HL-60 (cell line): ENCODE measurements at regions not wholly inside any gene's neighbourhood (a gene's known extent, or its start where the extent isn't known, plus 50 kb on each side); places are given as distances from the start of the nearest gene placed in this dataset.

Source experiments
- DNase-seq, 2 experiments: peaks; one replicate each; pipeline ENCODE4 v3.0.0-alpha.2; 2010 to 2020; ENCODE audit warnings: low read depth in 1 of 2, low spot score in 1 of 2
- H3K27ac ChIP-seq: fragments of 250-450 bp; sonication (Bioruptor Pico); replicated peaks from 2 replicates; pipeline ENCODE4 v1.5.1; 2020; ENCODE audit warnings: mild to moderate bottlenecking, moderate library complexity
- H3K27me3 ChIP-seq: fragments of 250-450 bp; sonication (Bioruptor Pico); 2 replicates; pipeline ENCODE4 v1.5.1; 2021; ENCODE audit warnings: mild to moderate bottlenecking, moderate library complexity; ENCODE audit not compliant: insufficient read depth, poor library complexity, severe bottlenecking
- H3K4me3 ChIP-seq: replicated peaks from 2 replicates; pipeline ENCODE4 v1.5.1; 2011; ENCODE audit warnings: mild to moderate bottlenecking, control low read depth, low read length; ENCODE audit not compliant: insufficient read depth
- CTCF ChIP-seq: IDR thresholded peaks from one replicate; pipeline ENCODE4 v1.5.1; 2011; ENCODE audit warnings: low read length, control low read depth, inconsistent platforms; ENCODE audit not compliant: insufficient read depth
- GABPA ChIP-seq: IDR thresholded peaks from 2 replicates; pipeline ENCODE4 v1.6.1; 2012; ENCODE audit warnings: low read depth
- POLR2AphosphoS5 ChIP-seq: IDR thresholded peaks from 2 replicates; pipeline ENCODE4 v1.6.1; 2012; ENCODE audit warnings: low read depth
- SPI1 ChIP-seq: IDR thresholded peaks from 2 replicates; pipeline ENCODE4 v1.6.1; 2012; ENCODE audit warnings: low read depth, mild to moderate bottlenecking, borderline replicate concordance
- TF ChIP-seq, protein P1 (sequence below): IDR thresholded peaks from 2 replicates; pipeline ENCODE4 v1.6.1; 2012; ENCODE audit warnings: low read depth; ENCODE audit not compliant: insufficient replicate concordance

DNA sequence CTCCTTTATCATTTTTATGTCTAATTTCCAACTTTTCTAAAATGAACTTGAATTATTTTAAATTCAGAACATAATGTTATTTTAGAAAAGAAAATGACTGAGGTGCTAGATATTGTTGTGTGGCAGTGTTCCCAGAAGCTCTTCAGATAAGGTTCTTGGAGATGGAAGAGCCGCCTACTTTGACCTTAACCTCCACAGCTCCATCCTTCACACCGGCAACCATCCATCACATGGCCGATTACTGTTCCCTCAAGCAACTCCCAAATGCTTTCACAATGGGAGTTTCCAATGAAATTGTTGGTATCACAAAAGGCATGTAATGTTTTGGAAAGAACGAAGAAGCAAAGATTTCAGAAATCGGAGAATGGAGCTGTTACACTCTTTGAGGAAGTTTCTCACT is 193.9 kb upstream of the SALL3 start:
- Histone ChIP-seq H3K27me3 (no peaks in the 10 kb centered on the region), H3K27ac (no peak overlapping the region), H3K4me3 (no peak overlapping the region)
- TF ChIP-seq POLR2AphosphoS5 (no peak), GABPA (no peak), SPI1 (no peak), CTCF (no peak)
- TF ChIP-seq, protein P1, sequence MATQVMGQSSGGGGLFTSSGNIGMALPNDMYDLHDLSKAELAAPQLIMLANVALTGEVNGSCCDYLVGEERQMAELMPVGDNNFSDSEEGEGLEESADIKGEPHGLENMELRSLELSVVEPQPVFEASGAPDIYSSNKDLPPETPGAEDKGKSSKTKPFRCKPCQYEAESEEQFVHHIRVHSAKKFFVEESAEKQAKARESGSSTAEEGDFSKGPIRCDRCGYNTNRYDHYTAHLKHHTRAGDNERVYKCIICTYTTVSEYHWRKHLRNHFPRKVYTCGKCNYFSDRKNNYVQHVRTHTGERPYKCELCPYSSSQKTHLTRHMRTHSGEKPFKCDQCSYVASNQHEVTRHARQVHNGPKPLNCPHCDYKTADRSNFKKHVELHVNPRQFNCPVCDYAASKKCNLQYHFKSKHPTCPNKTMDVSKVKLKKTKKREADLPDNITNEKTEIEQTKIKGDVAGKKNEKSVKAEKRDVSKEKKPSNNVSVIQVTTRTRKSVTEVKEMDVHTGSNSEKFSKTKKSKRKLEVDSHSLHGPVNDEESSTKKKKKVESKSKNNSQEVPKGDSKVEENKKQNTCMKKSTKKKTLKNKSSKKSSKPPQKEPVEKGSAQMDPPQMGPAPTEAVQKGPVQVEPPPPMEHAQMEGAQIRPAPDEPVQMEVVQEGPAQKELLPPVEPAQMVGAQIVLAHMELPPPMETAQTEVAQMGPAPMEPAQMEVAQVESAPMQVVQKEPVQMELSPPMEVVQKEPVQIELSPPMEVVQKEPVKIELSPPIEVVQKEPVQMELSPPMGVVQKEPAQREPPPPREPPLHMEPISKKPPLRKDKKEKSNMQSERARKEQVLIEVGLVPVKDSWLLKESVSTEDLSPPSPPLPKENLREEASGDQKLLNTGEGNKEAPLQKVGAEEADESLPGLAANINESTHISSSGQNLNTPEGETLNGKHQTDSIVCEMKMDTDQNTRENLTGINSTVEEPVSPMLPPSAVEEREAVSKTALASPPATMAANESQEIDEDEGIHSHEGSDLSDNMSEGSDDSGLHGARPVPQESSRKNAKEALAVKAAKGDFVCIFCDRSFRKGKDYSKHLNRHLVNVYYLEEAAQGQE = no peak
- no peak for DNase-seq

DNA sequence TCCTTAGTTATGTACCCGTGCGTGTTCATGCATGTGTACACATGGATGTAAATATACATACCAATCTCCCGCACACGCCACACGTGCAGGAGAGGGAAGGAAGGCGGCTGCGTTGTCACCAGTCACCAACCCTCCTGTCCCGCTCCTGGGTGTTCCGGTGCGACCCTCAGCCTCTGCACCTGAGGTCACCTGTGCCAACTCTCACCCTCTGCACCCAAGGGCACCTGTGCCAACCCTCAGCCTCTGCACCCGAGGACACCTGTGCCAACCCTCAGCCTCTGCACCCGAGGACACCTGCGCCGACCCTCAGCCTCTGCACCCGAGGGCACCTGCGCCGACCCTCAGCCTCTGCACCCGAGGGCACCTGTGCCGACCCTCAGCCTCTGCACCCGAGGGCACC is 192.8 kb upstream of the SALL3 start:
- no peaks in the 10 kb centered on the region for H3K27me3 ChIP-seq
- H3K27ac ChIP-seq = no peak overlapping the region
- TF ChIP-seq CTCF (no peak), POLR2AphosphoS5 (no peak), GABPA (no peak), SPI1 (no peak)
- TF ChIP-seq, protein P1 = no peak
- no peak overlapping the region for H3K4me3 ChIP-seq
- no peak for DNase-seq

- Histone ChIP-seq H3K27me3 (no peaks in the 10 kb centered on the region), H3K4me3 (no peak overlapping the region), H3K27ac (no peak overlapping the region)
- TF ChIP-seq POLR2AphosphoS5 (no peak), SPI1 (no peak), CTCF (no peak), GABPA (no peak)
- TF ChIP-seq, protein P1 = no peak
- no peak for DNase-seq
These were observed 191.9 kb upstream of the SALL3 start for GRCh38 chr18:78787751-78788150.
